OCI-LY3 (cell line): ENCODE measurements at regions not wholly inside any gene's neighbourhood (a gene's known extent, or its start where the extent isn't known, plus 50 kb on each side); places are given as distances from the start of the nearest gene placed in this dataset.

Experiments
- CTCF ChIP-seq: fragments of 200-600, 300-600 bp; sonication (generic); IDR thresholded peaks from 2 replicates; pipeline ENCODE4 v1.5.1; 2014; ENCODE audit warnings: antibody characterized with exemption, low read length, low read depth
- EZH2phosphoT487 ChIP-seq: fragments of 200-600 bp; shearing (Covaris generic); IDR thresholded peaks from 2 replicates; pipeline ENCODE4 v1.6.1; 2018; ENCODE audit warnings: antibody characterized with exemption, mixed run types, low read depth

- TF ChIP-seq CTCF: no peak
- TF ChIP-seq EZH2phosphoT487: no peak
These were observed 101.5 kb upstream of the CDH11 start for GRCh38 chr16:65223335-65223734.
